ENCODE measurements at regions not wholly inside any gene's neighbourhood (a gene's known extent, or its start where the extent isn't known, plus 50 kb on each side); places are given as distances from the start of the nearest gene placed in this dataset.

DNA sequence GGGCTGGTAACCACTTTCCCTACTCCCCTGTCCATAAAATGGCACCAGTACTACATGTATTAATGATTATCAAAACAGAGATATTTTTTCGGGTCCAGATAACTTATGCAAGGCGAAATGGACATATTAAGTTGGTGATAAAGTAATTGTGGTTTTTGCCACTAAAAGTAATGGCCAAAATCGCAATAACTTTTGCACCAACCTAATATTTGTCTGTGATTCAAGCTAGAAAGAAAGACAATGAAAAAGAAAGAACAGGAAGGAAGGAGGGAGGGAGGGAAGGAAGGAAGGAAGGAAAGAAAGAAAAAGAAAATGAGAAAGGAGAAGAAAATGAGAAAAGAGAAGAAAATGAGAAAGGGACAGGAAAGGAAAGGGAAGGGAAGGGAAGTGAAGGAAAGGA lies 922.9 kb downstream of the TBC1D32 start:
- Histone ChIP-seq H3K36me3 (replicated peaks in 1 of 2; ENCODE audit: insufficient read depth in 1 of 2, low read depth in 2 of 2) (no peaks in the 10 kb centered on the region), H3K9me3 (no peaks in the 10 kb centered on the region), H3K27ac (no peak overlapping the region), H3K4me1 (no peaks in the 10 kb centered on the region), H3K4me3 (no peak overlapping the region), H3K27me3 (no peaks in the 10 kb centered on the region)
- TF ChIP-seq CTCF (IDR thresholded peaks at IDR 0.05) (no peak), POLR2A (IDR thresholded peaks at IDR 0.05) (no peak)
- intact Hi-C loops (cut with DNase I) = no loop called here
- ATAC-seq (no peak), DNase-seq (no peak)
- 56% methylated on average over 3 of the region's 3 CpGs for WGBS, 2 donors

DNA sequence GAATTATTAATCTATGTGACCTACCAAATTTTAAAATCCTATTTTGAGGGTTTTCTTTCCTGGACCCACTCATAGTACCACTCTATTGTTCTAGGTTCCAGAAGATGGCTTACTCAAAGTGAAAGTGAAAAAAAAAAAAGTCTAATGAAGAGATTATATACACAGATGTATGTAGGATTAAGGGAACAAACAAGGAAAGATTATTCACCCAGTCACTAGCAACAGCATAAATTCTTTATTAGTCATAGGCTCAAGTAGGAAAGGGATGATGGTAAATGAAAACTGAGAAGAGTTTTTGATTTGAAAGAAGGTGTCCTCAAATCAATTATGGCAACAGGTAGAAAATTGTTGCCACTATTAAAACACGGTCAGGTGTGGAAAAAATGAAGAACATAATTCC lies 923.7 kb downstream of the TBC1D32 start:
- Histone ChIP-seq H3K4me3 (no peak overlapping the region), H3K9me3 (no peaks in the 10 kb centered on the region), H3K27me3 (no peaks in the 10 kb centered on the region), H3K36me3 (replicated peaks in 1 of 2; ENCODE audit: insufficient read depth in 1 of 2, low read depth in 2 of 2) (no peaks in the 10 kb centered on the region), H3K4me1 (no peaks in the 10 kb centered on the region), H3K27ac (no peak overlapping the region)
- 68 to 74% methylated on average over 1 of the region's 1 CpG for WGBS, 2 donors
- DNase-seq (no peak), ATAC-seq (no peak)
- no peak for TF ChIP-seq POLR2A (IDR thresholded peaks at IDR 0.05)
- no peak for TF ChIP-seq CTCF (IDR thresholded peaks at IDR 0.05)
- intact Hi-C loops (cut with DNase I) = no loop called here

DNA sequence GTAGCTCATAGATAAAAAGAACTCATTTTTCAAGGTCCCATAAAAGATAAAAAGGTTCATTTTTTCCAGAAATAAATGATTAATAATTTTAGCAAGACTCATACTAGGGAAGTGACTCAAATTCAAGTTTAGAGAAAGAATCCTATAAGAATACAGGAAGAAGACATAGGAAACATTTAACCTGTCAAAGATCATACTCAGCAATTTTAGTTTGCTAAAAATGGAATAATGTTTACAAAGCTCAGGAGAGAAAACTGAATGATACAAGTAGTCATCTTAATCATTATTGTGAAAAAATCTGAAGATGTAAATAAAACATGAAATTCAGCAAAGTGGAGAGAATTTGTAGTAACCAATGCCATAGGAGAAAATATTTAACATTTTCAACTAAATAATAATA lies 926.6 kb downstream of the TBC1D32 start:
- TF ChIP-seq CTCF (IDR thresholded peaks at IDR 0.05) = no peak
- no peak for TF ChIP-seq POLR2A (IDR thresholded peaks at IDR 0.05)
- no peaks in the 10 kb centered on the region for H3K9me3 ChIP-seq
- no peaks in the 10 kb centered on the region for H3K27me3 ChIP-seq
- no peaks in the 10 kb centered on the region for H3K36me3 ChIP-seq (replicated peaks in 1 of 2; ENCODE audit: insufficient read depth in 1 of 2, low read depth in 2 of 2)
- no peak overlapping the region for H3K27ac ChIP-seq
- no peak for DNase-seq
- no peak for ATAC-seq
- H3K4me1 ChIP-seq = no peaks in the 10 kb centered on the region
- H3K4me3 ChIP-seq = no peak overlapping the region
- intact Hi-C loops (cut with DNase I) = no loop called here

GRCh38 chr6:120405947-120406346 lies 928.3 kb downstream of the TBC1D32 start:
- intact Hi-C loops (cut with DNase I) = no loop called here
- Histone ChIP-seq H3K27me3 (no peaks in the 10 kb centered on the region), H3K9me3 (no peaks in the 10 kb centered on the region), H3K27ac (no peak overlapping the region), H3K36me3 (replicated peaks in 1 of 2; ENCODE audit: insufficient read depth in 1 of 2, low read depth in 2 of 2) (no peaks in the 10 kb centered on the region), H3K4me1 (no peaks in the 10 kb centered on the region), H3K4me3 (no peak overlapping the region)
- whole genome bisulfite sequencing, 2 donors = 47 to 67% methylated on average over 3 of the region's 3 CpGs
- TF ChIP-seq CTCF (IDR thresholded peaks at IDR 0.05) = no peak
- no peak for TF ChIP-seq POLR2A (IDR thresholded peaks at IDR 0.05)
- no peak for DNase-seq
- no peak for ATAC-seq

- Histone ChIP-seq H3K9me3 (no peaks in the 10 kb centered on the region), H3K4me1 (no peaks in the 10 kb centered on the region), H3K36me3 (replicated peaks in 1 of 2; ENCODE audit: insufficient read depth in 1 of 2, low read depth in 2 of 2) (no peaks in the 10 kb centered on the region), H3K27ac (no peak overlapping the region), H3K27me3 (no peaks in the 10 kb centered on the region), H3K4me3 (no peak overlapping the region)
- WGBS, 2 donors = 81 to 85% methylated on average over 1 of the region's 1 CpG
- no peak for ATAC-seq
- intact Hi-C loops (cut with DNase I) = no loop called here
- no peak for DNase-seq
- no peak for TF ChIP-seq POLR2A (IDR thresholded peaks at IDR 0.05)
- no peak for TF ChIP-seq CTCF (IDR thresholded peaks at IDR 0.05)
Observed at GRCh38 chr6:120395784-120396183, 938.5 kb downstream of the TBC1D32 start.

Data from body of pancreas (tissue), 4 donors.